ENCODE measurements at regions not wholly inside any gene's neighbourhood (a gene's known extent, or its start where the extent isn't known, plus 50 kb on each side); places are given as distances from the start of the nearest gene placed in this dataset.

- Histone ChIP-seq H2BK120ac (ENCODE audit: low read depth, low read length, poor library complexity, severe bottlenecking) (no peak overlapping the region), H2AK5ac (ENCODE audit: insufficient read length, low read length) (no peak overlapping the region), H3K9ac (ENCODE audit: extremely low read depth, insufficient read length, low read length) (no peak overlapping the region), H3K4me1 (ENCODE audit: insufficient read depth, low read length) (no peaks in the 10 kb centered on the region), H2BK5ac (ENCODE audit: insufficient read length, low read length) (no peak overlapping the region), H3K27me3 (ENCODE audit: insufficient read depth, low read length) (no peaks in the 10 kb centered on the region), H3K56ac (ENCODE audit: insufficient read length, low read depth, low read length) (no peak overlapping the region), H3K23ac (ENCODE audit: insufficient read length, low read depth, low read length) (no peak overlapping the region), H2AFZ (ENCODE audit: low read length) (no peak overlapping the region), H3K79me1 (ENCODE audit: insufficient read depth, low read depth, low read length, poor library complexity, severe bottlenecking) (no peaks in the 10 kb centered on the region), H3K4me2 (ENCODE audit: insufficient read depth, insufficient read length, low read length) (no peak overlapping the region), H3K27ac (ENCODE audit: insufficient read length, low read depth, low read length) (no peak overlapping the region), H2BK20ac (ENCODE audit: low read depth, low read length, poor library complexity, severe bottlenecking) (no peak overlapping the region), H4K5ac (ENCODE audit: insufficient read length, low read depth, low read length) (no peak overlapping the region), H4K91ac (ENCODE audit: insufficient read length, low read depth, low read length) (no peak overlapping the region), H4K20me1 (ENCODE audit: control insufficient read depth, insufficient read depth, insufficient read length) (no peaks in the 10 kb centered on the region), H3K14ac (ENCODE audit: insufficient read depth, low read length) (no peak overlapping the region), H2BK12ac (ENCODE audit: insufficient read length, low read depth, low read length) (no peak overlapping the region), H2BK15ac (ENCODE audit: low read depth, low read length) (no peak overlapping the region), H3T11ph (ENCODE audit: low read length) (no peak overlapping the region), H3K23me2 (ENCODE audit: insufficient read length, low read depth, low read length, poor library complexity, severe bottlenecking) (no peaks in the 10 kb centered on the region), H3K18ac (ENCODE audit: insufficient read length, low read depth, low read length) (no peak overlapping the region), H3K4ac (ENCODE audit: low read depth, low read length) (no peak overlapping the region), H3K79me2 (ENCODE audit: insufficient read depth, low read length) (no peaks in the 10 kb centered on the region), H3K9me3 (ENCODE audit: control insufficient read depth, low read depth, low read length) (no peaks in the 10 kb centered on the region), H4K8ac (replicated peaks; ENCODE audit: insufficient read length, low read depth, low read length) (no peak overlapping the region)
- TF ChIP-seq, protein P1, sequence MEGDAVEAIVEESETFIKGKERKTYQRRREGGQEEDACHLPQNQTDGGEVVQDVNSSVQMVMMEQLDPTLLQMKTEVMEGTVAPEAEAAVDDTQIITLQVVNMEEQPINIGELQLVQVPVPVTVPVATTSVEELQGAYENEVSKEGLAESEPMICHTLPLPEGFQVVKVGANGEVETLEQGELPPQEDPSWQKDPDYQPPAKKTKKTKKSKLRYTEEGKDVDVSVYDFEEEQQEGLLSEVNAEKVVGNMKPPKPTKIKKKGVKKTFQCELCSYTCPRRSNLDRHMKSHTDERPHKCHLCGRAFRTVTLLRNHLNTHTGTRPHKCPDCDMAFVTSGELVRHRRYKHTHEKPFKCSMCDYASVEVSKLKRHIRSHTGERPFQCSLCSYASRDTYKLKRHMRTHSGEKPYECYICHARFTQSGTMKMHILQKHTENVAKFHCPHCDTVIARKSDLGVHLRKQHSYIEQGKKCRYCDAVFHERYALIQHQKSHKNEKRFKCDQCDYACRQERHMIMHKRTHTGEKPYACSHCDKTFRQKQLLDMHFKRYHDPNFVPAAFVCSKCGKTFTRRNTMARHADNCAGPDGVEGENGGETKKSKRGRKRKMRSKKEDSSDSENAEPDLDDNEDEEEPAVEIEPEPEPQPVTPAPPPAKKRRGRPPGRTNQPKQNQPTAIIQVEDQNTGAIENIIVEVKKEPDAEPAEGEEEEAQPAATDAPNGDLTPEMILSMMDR (conservative IDR thresholded peaks at IDR 0.05) = no peak
- H3K4me3 Mint-ChIP-seq = no peak overlapping the region
- no peaks in the 10 kb centered on the region for H3K27me3 Mint-ChIP-seq (ENCODE audit: low read depth)
- no peaks in the 10 kb centered on the region for H3K4me1 Mint-ChIP-seq
- WGBS (ENCODE audit: extremely low coverage, insufficient read length, low lambda C conversion rate) = no CpG with 5 or more reads among the region's 3 CpGs
- DNase-seq = no peak
- peaks cover 0 to 8% (median 6%) of the 10 kb centered on the region in 3 experiments; a peak in 4 of 7 replicates for H3K36me3 Mint-ChIP-seq (ENCODE audit: insufficient read depth in 1 of 3, low read depth in 3 of 3)
- no peak overlapping the region for H3K27ac Mint-ChIP-seq
- peaks cover 7 to 12% of the 10 kb centered on the region in 2 experiments for H3K9me3 Mint-ChIP-seq
These were observed 66.1 kb upstream of the FRY start for GRCh38 chr13:31965361-31966066.
